ENCODE measurements at regions not wholly inside any gene's neighbourhood (a gene's known extent, or its start where the extent isn't known, plus 50 kb on each side); places are given as distances from the start of the nearest gene placed in this dataset.

DNA sequence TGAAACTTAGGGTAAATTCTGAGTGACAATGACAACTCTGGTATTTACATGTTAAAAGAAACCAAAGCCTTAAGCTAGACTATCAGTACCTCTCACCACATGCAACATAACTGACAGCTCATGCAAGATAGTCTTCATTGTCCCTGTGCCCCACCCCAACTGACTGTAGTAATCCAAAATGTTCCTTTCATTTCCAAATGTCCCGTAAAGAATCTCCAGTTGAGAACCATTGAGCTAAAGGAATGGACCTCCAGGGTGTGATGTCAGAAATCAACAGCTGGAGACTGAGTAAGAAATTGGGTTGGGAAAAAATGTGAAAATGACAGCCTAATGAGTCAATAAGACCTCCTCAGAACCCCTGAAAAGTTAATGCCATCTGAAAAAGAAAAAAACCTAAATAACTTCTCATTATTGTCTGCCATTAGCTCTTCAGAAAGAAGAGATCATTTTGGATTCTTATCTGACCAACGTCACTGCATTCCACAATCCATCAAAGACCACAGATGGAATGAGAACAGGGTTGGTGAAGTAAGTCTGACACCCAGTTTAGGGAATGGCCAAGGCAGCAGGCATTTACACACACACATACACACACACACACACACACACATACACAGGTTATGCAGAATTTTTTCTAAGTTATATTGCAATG is 51.7 kb upstream of the ACVR2A start:
- intact Hi-C loops (cut with DNase I, micrococcal nuclease), result no loop called here
- ATAC-seq, result no peak
- DNase-seq, result no peak

DNA sequence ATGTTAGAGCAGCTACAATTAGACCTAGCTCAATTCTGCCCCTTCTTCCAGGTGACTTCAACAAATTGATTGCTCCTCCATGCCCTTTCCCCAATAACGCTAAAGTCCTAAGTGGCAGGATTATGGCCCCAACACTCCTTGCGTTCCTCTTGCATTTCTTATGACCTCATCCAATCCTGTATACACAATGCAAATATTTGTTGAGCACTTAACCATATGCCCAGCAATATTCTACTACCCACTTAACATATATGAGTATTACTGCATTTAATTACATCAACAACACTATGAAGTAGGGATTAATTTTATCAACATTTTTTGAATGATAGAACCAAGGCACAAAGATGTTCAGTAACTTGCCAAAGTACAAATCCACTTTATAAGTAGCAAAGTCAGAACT is 54.2 kb upstream of the ACVR2A start:
- ATAC-seq, result peak; percentile 49
- intact Hi-C loops (cut with DNase I, micrococcal nuclease), result no loop called here
- DNase-seq, result no peak

- ATAC-seq (no peak), DNase-seq (no peak)
- intact Hi-C loops (cut with DNase I, micrococcal nuclease), result no loop called here
Measured at GRCh38 chr2:147789720-147790119, 55.1 kb upstream of the ACVR2A start.

DNA sequence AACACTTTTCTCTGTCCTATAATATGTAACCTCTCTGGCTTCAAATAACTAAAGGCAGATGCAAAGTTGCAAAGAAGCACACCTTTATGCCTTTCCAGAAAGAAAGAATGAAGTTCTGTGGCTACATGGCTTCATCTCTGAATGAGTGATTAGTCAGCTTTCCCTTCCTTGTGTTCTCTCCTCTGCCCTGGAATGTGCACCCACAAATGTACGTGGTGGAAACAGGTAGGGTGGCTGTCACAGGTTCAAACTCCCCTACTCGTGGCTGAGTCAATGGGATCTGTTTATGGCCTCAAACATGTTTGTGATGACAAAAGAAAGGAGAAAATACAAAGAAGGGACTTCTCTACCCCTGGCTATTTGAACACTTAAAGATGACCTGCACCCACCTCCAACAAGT is 55.5 kb upstream of the ACVR2A start:
- ATAC-seq (no peak), DNase-seq (no peak)
- intact Hi-C loops (cut with DNase I, micrococcal nuclease), result no loop called here

GRCh38 chr2:147782141-147782930 is 62.5 kb upstream of the ACVR2A start:
- DNase-seq (no peak), ATAC-seq (no peak)
- intact Hi-C loops (cut with DNase I, micrococcal nuclease), result no loop called here

DNA sequence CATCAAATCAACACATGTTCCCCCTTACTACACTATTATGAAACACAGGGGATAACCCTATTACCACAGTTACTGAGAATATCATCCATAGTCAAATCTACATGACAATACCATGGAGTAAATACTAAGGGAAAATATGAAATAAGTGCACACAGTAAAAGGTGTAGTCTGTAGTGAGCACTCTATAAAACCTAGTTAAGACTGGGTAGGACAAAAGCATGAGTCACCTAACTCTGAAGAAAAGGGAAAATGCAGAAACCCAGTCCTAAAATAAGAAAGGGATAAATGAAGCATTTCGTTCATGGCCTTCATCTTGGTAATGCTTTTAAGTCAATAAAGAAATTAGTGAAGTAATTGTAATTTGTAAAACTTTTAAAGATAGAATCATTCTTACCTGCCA is 65.4 kb upstream of the ACVR2A start:
- intact Hi-C loops (cut with DNase I, micrococcal nuclease), result no loop called here
- DNase-seq (no peak), ATAC-seq (no peak)

- no peak for ATAC-seq
- no peak for DNase-seq
- intact Hi-C loops (cut with DNase I, micrococcal nuclease), result no loop called here
Measured at GRCh38 chr2:147777394-147777793, 67.4 kb upstream of the ACVR2A start.

DNA sequence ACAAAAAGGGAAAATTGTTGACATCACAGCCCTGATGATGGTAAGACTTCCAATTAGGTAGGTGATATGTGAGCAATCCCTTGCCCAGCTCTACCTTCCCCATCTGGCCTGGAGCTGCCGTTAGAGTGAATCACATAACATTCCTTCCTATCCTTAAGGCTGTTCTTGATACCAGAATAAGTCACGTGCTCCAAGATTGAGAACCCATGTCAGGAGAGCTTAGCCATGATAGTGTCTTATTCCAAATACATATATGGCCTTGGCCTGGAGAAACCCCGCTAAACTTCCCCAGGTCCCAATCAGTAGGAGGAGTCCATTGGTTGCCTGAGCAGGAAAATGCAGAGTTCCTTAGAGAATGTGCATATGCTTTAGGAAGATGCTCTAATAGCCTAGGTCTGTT is 70.0 kb upstream of the ACVR2A start:
- intact Hi-C loops (cut with DNase I, micrococcal nuclease), result no loop called here
- DNase-seq (no peak), ATAC-seq (no peak)

DNA sequence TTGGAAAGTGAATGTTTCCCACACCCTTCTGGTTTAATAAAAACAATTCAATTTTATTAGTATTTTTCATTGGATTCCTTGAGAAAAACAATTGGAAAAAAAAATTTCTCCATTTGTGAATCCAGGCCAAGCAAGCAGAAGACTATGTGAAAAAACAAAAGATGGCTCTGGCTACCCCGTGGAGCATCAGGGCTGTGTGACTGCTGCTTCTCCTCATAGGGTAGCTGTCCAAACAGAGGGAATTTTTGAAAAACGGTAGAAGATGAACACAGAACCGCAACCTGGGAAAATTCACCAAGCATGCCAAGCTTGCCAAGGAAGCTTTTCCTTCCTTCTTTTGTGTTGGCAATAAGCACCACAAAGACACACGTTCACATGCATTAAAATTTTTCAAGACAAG is 71.3 kb upstream of the ACVR2A start:
- ATAC-seq (no peak), DNase-seq (no peak)
- intact Hi-C loops (cut with DNase I, micrococcal nuclease), result no loop called here

GRCh38 chr2:147772781-147773180 is 72.0 kb upstream of the ACVR2A start:
- no peak for ATAC-seq
- intact Hi-C loops (cut with DNase I, micrococcal nuclease), result no loop called here

DNA sequence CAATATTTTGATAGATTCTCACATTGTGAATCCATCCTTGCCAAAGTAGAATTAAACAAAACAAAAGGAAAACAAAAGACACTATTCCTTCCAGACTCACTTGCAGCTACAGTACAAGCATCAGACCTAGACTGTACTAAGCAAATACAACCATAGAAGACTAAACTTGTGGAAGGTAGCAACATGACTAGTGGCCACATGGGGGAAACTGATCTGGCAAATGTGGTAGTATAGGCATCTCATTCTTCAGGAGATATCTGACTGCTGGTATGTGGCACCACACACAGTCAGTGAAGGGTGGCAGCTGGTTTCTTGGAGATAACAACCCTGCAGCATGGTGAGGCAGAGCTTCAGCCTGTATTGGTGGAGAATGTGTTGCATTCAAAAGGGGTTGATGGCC is 81.0 kb upstream of the ACVR2A start:
- DNase-seq (no peak), ATAC-seq (no peak)
- intact Hi-C loops (cut with DNase I, micrococcal nuclease), result no loop called here

More at GRCh38 chr2:147772781-147773180, 72.0 kb upstream of the ACVR2A start:
- DNase-seq, result no peak

DNA sequence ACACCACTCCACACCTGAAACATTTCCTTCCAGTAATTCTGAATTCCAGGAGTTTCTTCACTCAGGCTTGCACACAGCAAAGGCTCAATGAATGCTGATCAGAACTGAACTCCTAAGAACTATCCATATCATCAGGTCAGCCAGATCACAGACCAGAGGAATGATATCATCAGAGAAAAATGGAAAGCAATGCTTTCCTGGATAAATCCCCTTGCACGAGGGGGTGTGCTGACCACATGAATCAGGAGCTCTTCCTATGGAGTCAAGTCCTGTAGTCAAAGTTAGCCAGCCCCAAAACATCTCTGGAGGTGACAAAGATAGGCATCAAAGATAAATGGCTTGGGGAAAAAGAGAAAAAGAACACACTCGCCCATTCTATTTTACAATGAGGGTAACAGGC is 83.8 kb upstream of the ACVR2A start:
- no peak for ATAC-seq
- intact Hi-C loops (cut with DNase I, micrococcal nuclease), result no loop called here
- no peak for DNase-seq

DNA sequence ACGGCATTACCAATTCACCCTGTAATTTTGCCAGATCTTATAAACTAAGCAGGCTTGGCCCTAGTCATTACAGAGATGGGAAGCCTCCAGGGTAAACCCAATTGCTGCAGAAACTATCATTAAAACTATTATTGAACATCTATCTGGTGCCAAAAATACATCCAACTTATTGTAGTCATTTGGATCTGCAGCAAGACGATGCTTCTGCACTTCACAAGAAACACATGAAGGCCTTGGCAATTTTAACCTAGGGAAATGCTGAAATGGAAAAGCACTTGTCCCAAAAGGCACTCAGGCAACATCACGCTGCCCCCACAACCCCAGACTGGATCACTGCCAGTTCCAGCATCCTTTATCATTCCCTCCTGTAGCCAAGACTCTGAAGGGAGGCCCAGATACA is 85.3 kb upstream of the ACVR2A start:
- DNase-seq, result no peak
- intact Hi-C loops (cut with DNase I, micrococcal nuclease), result no loop called here
- no peak for ATAC-seq

DNA sequence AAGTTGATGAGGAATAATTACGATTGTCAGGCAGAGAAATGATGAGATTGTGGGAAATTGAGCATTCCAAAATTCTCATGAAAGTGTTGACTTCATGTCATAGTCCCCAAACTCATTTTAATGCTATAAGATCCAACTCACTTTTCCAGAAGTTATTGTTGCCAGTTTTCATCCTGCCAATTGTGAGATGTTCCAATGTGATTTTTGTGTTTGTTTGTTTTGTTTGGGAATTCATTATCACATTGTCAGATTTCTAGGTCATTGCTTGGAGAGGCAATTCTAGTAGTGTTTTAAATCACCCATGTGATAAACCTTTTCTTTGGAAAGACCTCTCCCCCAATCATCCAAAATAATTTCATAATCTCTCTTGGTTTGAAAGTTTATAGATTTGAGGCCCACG is 86.0 kb upstream of the ACVR2A start:
- intact Hi-C loops (cut with DNase I, micrococcal nuclease), result no loop called here
- no peak for ATAC-seq
- no peak for DNase-seq

DNA sequence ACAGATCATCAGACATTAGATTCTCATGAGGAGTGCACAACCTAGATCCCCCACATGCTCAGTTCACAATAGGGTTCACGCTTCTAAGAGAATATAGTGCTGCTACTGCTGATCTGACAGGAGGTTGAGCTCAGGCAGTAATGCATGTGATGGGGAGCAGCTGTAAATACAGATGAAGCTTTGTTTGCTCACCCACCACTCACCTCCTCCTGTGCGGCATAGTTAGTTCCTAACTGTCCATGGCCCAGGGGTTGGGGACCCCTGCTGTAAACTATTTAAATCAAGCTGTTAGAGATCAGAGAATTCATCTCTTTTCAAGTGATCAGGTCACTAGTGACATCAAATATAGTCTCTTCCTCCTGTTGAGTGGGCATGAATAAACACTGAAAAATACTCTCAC is 88.8 kb upstream of the ACVR2A start:
- no peak for ATAC-seq
- DNase-seq, result no peak
- intact Hi-C loops (cut with DNase I, micrococcal nuclease), result no loop called here

- ATAC-seq (no peak), DNase-seq (no peak)
- intact Hi-C loops (cut with DNase I, micrococcal nuclease), result no loop called here
Measured at GRCh38 chr2:147740211-147740927, 104.5 kb upstream of the ACVR2A start.

GRCh38 chr2:147739508-147739907 is 105.3 kb upstream of the ACVR2A start:
- ATAC-seq, result no peak
- intact Hi-C loops (cut with DNase I, micrococcal nuclease), result no loop called here

DNA sequence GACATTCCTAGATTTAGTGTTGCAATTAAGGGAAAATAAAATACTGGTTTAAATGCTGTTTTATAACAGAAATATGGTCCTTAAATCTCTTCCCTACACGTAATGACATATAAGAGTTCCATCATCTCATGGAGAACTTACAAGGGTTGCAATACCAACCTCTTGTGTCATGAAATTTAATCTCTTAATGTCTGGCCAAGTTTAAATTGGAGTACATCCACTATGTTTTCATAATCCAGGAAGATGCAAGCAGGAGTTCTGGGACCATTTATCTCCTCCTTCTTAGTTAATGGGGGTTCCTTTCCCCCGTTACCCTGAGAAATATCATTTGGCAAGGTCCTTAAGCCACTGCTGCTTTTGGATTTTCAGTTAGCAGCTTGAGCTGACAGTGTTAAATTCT is 126.0 kb upstream of the ACVR2A start:
- ATAC-seq, result no peak
- intact Hi-C loops (cut with DNase I, micrococcal nuclease), result no loop called here
- no peak for DNase-seq

More at GRCh38 chr2:147739508-147739907, 105.3 kb upstream of the ACVR2A start:
- DNase-seq, result no peak

DNA sequence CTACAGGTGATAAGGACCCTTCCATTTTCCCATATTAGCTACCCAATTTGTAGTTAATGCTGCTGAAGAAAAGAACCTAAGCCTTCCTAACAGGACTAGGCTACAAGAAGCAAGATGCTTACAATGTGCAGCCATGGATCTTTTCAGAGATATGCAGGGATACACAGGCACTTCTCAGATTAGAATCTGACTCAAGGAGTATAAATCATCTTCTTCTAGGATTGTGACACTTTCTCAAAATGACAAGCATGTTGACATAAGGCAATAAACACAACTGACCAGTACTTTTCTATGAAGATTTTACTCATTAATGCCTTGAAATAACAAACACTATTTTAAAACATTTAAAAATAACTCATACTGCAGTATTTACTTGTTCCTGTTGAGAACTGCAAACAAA is 127.9 kb upstream of the ACVR2A start:
- intact Hi-C loops (cut with DNase I, micrococcal nuclease), result no loop called here
- DNase-seq (no peak), ATAC-seq (no peak)

GRCh38 chr2:147715807-147716206 is 129.0 kb upstream of the ACVR2A start:
- DNase-seq, result no peak
- no peak for ATAC-seq
- intact Hi-C loops (cut with DNase I, micrococcal nuclease), result no loop called here

Data from left colon (tissue), 2 donors.